Activated naive CD8-positive, alpha-beta T cell treated with anti-CD3 and anti-CD28 coated beads, Interleukin-2, amount 50 U/mL, for 24 hours (primary cell): ENCODE measurements at regions not wholly inside any gene's neighbourhood (a gene's known extent, or its start where the extent isn't known, plus 50 kb on each side); places are given as distances from the start of the nearest gene placed in this dataset.
"Not testable (repeated sequence)": the region's sequence is repeated elsewhere in the genome, so short reads cannot be mapped to it uniquely, and the experiment has no call there.

Experiments
- ATAC-seq: fragments of 150-1000 bp; cut with Tn5 transposase; one replicate; pipeline ENCODE4 v1.10.0; 2021
- DNase-seq: peaks from one replicate; pipeline ENCODE4 v3.0.0; 2021
- H3K27ac Mint-ChIP-seq: one replicate; pipeline ENCODE4 v1.8.0; 2021; ENCODE audit warnings: mild to moderate bottlenecking, mixed read lengths
- H3K27me3 Mint-ChIP-seq: one replicate; pipeline ENCODE4 v1.8.0; 2021; ENCODE audit warnings: mixed read lengths
- H3K36me3 Mint-ChIP-seq: one replicate; pipeline ENCODE4 v1.8.0; 2021; ENCODE audit warnings: low read depth, mixed read lengths
- H3K4me1 Mint-ChIP-seq: one replicate; pipeline ENCODE4 v1.8.0; 2021; ENCODE audit warnings: mixed read lengths
- H3K4me3 Mint-ChIP-seq: one replicate; pipeline ENCODE4 v1.8.0; 2021; ENCODE audit warnings: mild to moderate bottlenecking, moderate library complexity, mixed read lengths
- H3K9me3 Mint-ChIP-seq: one replicate; pipeline ENCODE4 v1.8.0; 2021; ENCODE audit warnings: mixed read lengths

GRCh38 chr3:198096015-198096414 lies 136.0 kb downstream of the LMLN start:
- no peak overlapping the region for H3K4me3 Mint-ChIP-seq
- ATAC-seq, result no peak
- H3K27ac Mint-ChIP-seq, result no peak overlapping the region
- peaks cover 27% of the 10 kb centered on the region for H3K9me3 Mint-ChIP-seq
- no peak for DNase-seq
- peaks cover 4% of the 10 kb centered on the region for H3K36me3 Mint-ChIP-seq
- peaks cover 3% of the 10 kb centered on the region for H3K4me1 Mint-ChIP-seq
- H3K27me3 Mint-ChIP-seq, result peaks cover 23% of the 10 kb centered on the region

DNA sequence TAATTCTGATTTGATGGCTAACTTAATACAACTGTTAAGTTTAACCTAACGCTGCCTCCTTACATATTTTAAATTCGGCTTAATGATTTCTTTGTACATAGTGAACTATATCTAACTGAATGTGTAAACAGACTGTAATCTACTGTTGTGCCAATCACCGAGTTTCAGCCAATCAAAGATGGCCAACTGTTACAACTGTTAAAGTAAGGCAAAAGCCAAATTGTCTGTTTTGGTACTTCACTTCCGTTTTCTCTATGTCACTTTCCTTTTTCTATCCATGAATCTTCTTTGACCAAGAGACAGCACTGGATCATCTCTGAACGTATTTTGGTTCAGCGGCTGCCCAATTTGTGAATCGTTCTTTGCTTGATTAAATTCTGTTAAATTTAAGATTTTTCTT lies 137.0 kb downstream of the LMLN start:
- Mint-ChIP-seq H3K4me3 (no peak overlapping the region), H3K27ac (no peak overlapping the region), H3K9me3 (peaks cover 27% of the 10 kb centered on the region), H3K4me1 (peaks cover 3% of the 10 kb centered on the region), H3K36me3 (peaks cover 4% of the 10 kb centered on the region), H3K27me3 (peaks cover 22% of the 10 kb centered on the region)
- no peak for ATAC-seq
- DNase-seq, result no peak

DNA sequence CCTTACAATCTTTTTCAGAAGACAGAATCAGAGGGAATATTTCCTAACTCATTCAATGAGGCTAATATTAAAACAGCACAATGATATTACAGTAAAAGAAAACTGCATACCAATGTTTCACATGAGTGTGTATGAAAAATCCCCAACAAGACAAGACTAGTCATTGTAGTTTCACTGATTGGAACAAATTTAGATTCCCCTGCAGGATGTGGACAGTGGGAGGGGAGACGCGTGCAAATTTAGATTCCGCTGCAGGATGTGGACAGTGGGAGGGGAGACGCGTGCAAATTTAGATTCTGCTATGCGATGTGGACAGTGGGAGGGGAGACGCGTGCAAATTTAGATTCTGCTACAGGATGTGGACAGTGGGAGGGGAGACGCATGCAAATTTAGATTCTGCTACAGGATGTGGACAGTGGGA lies 138.7 kb downstream of the LMLN start:
- not testable (repeated sequence) for DNase-seq, H3K27me3 Mint-ChIP-seq, H3K4me1 Mint-ChIP-seq, ATAC-seq, H3K36me3 Mint-ChIP-seq
- Mint-ChIP-seq H3K4me3 (peak overlapping the region; percentile 24), H3K9me3 (peaks cover 17% of the 10 kb centered on the region), H3K27ac (peak overlapping the region; percentile 59)

DNA sequence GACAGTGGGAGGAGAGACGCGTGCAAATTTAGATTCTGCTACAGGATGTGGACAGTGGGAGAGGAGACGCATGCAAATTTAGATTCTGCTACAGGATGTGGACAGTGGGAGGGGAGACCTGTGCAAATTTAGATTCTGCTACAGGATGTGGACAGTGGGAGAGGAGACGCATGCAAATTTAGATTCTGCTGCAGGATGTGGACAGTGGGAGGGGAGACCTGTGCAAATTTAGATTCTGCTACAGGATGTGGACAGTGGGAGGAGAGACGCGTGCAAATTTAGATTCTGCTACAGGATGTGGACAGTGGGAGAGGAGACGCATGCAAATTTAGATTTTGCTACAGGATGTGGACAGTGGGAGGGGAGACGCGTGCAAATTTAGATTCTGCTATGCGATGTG lies 143.1 kb downstream of the LMLN start:
- Mint-ChIP-seq H3K9me3 (peaks cover 27% of the 10 kb centered on the region), H3K4me1 (peaks cover 23% of the 10 kb centered on the region)
- H3K27ac Mint-ChIP-seq, H3K27me3 Mint-ChIP-seq, DNase-seq, H3K36me3 Mint-ChIP-seq, ATAC-seq, H3K4me3 Mint-ChIP-seq: not testable (repeated sequence)

DNA sequence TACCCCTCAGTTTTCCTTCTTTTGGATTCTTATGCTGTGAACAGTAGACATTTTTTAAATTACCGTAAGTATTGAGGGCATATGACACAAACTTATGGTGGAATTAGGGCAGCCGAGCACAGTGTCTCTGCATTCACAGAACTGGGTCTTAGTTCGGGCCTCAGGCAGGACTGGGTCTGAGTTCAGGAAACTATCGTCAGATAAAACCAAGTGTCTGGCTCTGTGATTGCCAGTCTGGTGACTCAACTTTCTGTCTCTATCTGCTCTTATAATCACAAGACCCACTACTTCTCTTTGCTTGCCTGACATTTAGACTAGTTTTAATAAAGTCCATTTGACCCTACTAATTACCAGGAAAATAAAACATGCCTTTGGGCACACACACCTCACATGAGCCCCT lies 146.2 kb downstream of the LMLN start:
- ATAC-seq (no peak), DNase-seq (no peak)
- H3K9me3 Mint-ChIP-seq, result peaks cover 28% of the 10 kb centered on the region
- peaks cover 13% of the 10 kb centered on the region for H3K27me3 Mint-ChIP-seq
- H3K4me1 Mint-ChIP-seq, result peaks cover 20% of the 10 kb centered on the region
- H3K36me3 Mint-ChIP-seq, result peaks cover 5% of the 10 kb centered on the region
- peak overlapping the region; percentile 56 for H3K4me3 Mint-ChIP-seq
- H3K27ac Mint-ChIP-seq, result peak overlapping the region; percentile 71

DNA sequence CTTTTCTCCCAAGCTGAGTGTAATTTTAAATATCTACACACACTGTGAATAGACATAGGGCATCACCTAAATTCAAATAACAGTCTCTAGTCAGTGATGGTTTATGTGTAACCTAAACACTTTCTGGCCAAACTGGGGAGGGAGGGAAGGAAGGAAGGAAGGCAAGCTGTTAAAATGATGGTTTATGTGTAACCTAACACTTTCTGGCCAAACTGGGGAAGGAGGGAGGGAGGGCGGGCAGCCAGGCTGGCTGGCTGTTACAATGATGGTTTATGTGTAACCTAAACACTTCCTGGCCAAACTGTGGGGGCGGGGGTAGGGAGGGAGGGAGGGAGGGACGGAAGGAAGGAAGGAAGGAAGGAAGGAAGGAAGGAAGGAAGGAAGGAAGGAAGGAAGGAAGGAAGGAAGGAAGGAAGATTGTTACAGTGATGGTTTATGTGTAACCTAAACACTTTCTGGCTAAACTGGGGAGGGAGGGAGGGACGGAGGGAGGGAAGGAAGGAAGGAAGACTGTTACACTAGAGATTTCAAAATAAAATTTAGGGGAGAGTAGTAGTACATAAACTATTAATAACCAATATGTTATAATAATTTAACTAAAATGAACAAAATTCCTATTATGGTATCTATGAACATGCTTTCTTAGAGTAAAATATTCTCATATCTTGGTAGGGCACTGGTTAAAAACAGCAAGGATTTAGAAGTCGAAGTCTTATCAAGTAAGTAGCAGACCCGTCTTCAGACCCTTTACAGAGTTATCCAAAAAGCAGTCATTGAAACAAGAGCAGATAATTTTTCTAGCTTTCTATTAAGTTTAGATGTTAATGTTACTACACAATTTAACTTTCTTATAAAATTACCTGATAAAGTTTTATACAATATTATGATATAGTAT lies 148.1 kb downstream of the LMLN start:
- no peak overlapping the region for H3K4me3 Mint-ChIP-seq
- DNase-seq (no peak), ATAC-seq (no peak)
- no peak overlapping the region for H3K27ac Mint-ChIP-seq
- H3K36me3 Mint-ChIP-seq, result peaks cover 8% of the 10 kb centered on the region
- peaks cover 22% of the 10 kb centered on the region for H3K4me1 Mint-ChIP-seq
- peaks cover 22% of the 10 kb centered on the region for H3K27me3 Mint-ChIP-seq
- H3K9me3 Mint-ChIP-seq, result peaks cover 31% of the 10 kb centered on the region

DNA sequence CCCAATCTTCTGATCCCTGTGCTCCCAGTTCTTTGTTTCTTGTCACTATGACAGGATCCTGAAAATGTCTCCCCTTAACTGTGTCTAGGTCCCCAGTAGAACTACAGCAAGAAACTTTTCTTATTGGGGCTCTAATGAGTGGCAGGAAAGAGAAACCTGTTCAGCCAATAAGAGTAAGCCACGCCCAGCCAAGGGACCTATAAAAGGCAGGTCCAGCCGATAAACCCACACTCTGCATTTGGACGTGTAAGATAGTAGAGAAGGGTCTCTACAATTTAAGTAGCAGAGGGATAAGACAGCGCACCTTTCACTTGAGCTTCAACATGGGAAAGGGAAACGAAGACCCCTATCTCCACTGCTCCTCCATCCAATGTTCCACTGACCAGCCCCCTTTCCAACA lies 149.9 kb downstream of the LMLN start:
- peaks cover 38% of the 10 kb centered on the region for H3K27me3 Mint-ChIP-seq
- no peak overlapping the region for H3K4me3 Mint-ChIP-seq
- DNase-seq (no peak), ATAC-seq (no peak)
- peaks cover 15% of the 10 kb centered on the region for H3K36me3 Mint-ChIP-seq
- peaks cover 42% of the 10 kb centered on the region for H3K9me3 Mint-ChIP-seq
- H3K4me1 Mint-ChIP-seq, result peaks cover 28% of the 10 kb centered on the region
- no peak overlapping the region for H3K27ac Mint-ChIP-seq

GRCh38 chr3:198112031-198112430 lies 152.0 kb downstream of the LMLN start:
- Mint-ChIP-seq H3K27ac (no peak overlapping the region), H3K4me3 (no peak overlapping the region), H3K4me1 (peaks cover 19% of the 10 kb centered on the region), H3K27me3 (peaks cover 48% of the 10 kb centered on the region), H3K36me3 (peaks cover 13% of the 10 kb centered on the region), H3K9me3 (peaks cover 36% of the 10 kb centered on the region)
- no peak for ATAC-seq
- DNase-seq, result no peak

GRCh38 chr3:198113206-198114053 lies 153.4 kb downstream of the LMLN start:
- Mint-ChIP-seq H3K27ac (no peak overlapping the region), H3K9me3 (peaks cover 28% of the 10 kb centered on the region), H3K4me3 (peak overlapping the region; percentile 68), H3K27me3 (peaks cover 52% of the 10 kb centered on the region), H3K36me3 (peaks cover 13% of the 10 kb centered on the region), H3K4me1 (peaks cover 13% of the 10 kb centered on the region)
- DNase-seq, result peak; percentile 12
- ATAC-seq, result peak; percentile 52

DNA sequence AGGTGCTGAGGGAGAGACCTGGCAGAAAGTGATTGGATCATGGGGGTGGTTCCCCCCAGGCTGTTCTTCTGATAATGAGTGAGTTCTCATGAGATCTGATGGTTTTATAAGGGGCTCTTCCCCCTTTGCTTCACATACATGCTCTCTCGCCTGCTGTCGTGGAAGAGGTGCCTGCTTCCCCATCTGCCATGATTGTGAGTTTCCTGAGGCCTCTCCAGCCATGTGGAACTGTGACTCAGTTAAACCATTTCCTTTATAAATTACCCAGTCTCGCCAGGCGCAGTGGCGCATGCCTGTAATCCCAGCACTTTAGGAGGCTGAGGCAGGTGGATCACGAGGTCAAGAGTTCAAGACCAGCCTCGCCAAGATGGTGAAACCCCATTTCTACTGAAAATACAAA lies 154.5 kb downstream of the LMLN start:
- H3K36me3 Mint-ChIP-seq, result peaks cover 13% of the 10 kb centered on the region
- peaks cover 53% of the 10 kb centered on the region for H3K27me3 Mint-ChIP-seq
- not testable (repeated sequence) for H3K4me3 Mint-ChIP-seq, H3K27ac Mint-ChIP-seq, DNase-seq, ATAC-seq
- peaks cover 22% of the 10 kb centered on the region for H3K9me3 Mint-ChIP-seq
- peaks cover 13% of the 10 kb centered on the region for H3K4me1 Mint-ChIP-seq

GRCh38 chr3:198122184-198122583 lies 162.2 kb downstream of the LMLN start:
- DNase-seq, H3K4me1 Mint-ChIP-seq, H3K36me3 Mint-ChIP-seq, H3K27me3 Mint-ChIP-seq, H3K9me3 Mint-ChIP-seq, H3K4me3 Mint-ChIP-seq, H3K27ac Mint-ChIP-seq, ATAC-seq: not testable (repeated sequence)

DNA sequence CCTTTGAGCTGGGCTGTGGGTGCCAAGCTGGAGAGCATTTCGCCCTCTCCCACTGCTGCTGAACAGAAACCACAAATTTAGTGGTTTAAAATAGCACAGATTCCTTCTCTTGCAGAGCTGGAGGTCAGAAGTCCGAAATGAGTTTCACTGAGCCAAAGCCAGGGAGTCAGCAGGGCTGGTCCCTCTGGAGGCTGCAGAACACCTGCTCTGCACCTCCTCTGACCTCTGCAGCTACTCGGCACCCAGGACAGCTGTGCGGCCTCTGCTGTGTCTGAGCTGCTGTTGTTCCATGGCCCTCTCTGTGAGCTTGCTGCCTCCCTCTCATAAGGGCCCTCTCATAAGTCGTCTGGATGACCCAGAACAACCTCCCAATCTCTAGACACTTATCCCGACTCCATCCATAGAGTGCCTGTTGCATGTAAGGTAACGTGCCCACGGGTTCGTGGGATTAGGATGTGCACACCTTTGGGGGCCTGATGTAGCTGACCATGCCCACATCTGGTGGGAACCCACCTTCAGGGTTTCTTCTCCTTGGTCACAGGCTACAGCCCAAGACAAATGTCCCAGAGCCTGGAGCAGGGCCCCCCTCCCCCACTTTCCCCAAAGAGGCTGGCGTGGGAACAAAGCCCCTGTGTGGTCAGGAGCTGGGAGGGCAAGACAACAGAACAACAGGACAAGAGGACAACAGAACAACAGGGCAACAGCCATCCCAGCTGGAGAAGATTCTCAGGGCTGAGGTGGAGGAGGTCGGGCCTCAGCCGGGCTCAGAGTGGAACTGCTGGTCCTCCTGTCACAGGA lies 177.2 kb downstream of the LMLN start:
- H3K36me3 Mint-ChIP-seq, H3K27ac Mint-ChIP-seq, H3K4me1 Mint-ChIP-seq, H3K4me3 Mint-ChIP-seq, H3K9me3 Mint-ChIP-seq, DNase-seq, ATAC-seq, H3K27me3 Mint-ChIP-seq: not testable (repeated sequence)

GRCh38 chr3:198138205-198138604 lies 178.2 kb downstream of the LMLN start:
- DNase-seq, H3K4me1 Mint-ChIP-seq, H3K4me3 Mint-ChIP-seq, ATAC-seq, H3K27ac Mint-ChIP-seq, H3K9me3 Mint-ChIP-seq, H3K27me3 Mint-ChIP-seq, H3K36me3 Mint-ChIP-seq: not testable (repeated sequence)

- H3K27me3 Mint-ChIP-seq, H3K9me3 Mint-ChIP-seq, DNase-seq, H3K36me3 Mint-ChIP-seq, H3K27ac Mint-ChIP-seq, H3K4me3 Mint-ChIP-seq, ATAC-seq, H3K4me1 Mint-ChIP-seq: not testable (repeated sequence)
These were observed 179.0 kb downstream of the LMLN start for GRCh38 chr3:198139037-198139436.
